ENCODE measurements at regions not wholly inside any gene's neighbourhood (a gene's known extent, or its start where the extent isn't known, plus 50 kb on each side); places are given as distances from the start of the nearest gene placed in this dataset.

- no peaks in the 10 kb centered on the region for H4K20me1 ChIP-seq (ENCODE audit: insufficient read depth, low read length)
- H3K27ac ChIP-seq (ENCODE audit: low read depth, low read length, poor library complexity, severe bottlenecking) = no peak overlapping the region
- no peaks in the 10 kb centered on the region for H3K36me3 ChIP-seq (ENCODE audit: insufficient read depth, low read length)
- H3K79me2 ChIP-seq (ENCODE audit: insufficient read depth, low read length) = no peaks in the 10 kb centered on the region
- no peaks in the 10 kb centered on the region for H3K9me2 ChIP-seq (ENCODE audit: low read depth, low read length)
- H3K9me3 ChIP-seq (ENCODE audit: low read length) = no peaks in the 10 kb centered on the region
- H2AFZ ChIP-seq (ENCODE audit: low read length) = no peak overlapping the region
- no peaks in the 10 kb centered on the region for H3F3A ChIP-seq (ENCODE audit: insufficient read depth, low read length)
- TF ChIP-seq EZH2 (IDR thresholded peaks at IDR 0.05; ENCODE audit: borderline replicate concordance, low read length) (no peak), CTCF (IDR thresholded peaks at IDR 0.05; ENCODE audit: low read length) (no peak)
- H3K9ac ChIP-seq (ENCODE audit: low read length) = no peak overlapping the region
- no peaks in the 10 kb centered on the region for H3K4me1 ChIP-seq (ENCODE audit: insufficient read depth, low read length, severe bottlenecking)
- no peaks in the 10 kb centered on the region for H3K27me3 ChIP-seq (ENCODE audit: insufficient read depth, low read length)
- H3K4me3 ChIP-seq (ENCODE audit: low read depth, low read length, poor library complexity, severe bottlenecking) = no peak overlapping the region
- H3K4me2 ChIP-seq (ENCODE audit: low read length) = no peak overlapping the region
Measured at GRCh38 chr12:74441872-74442271, 95.8 kb upstream of the ATXN7L3B start.

GRCh38 chr12:74446466-74446865 is 91.2 kb upstream of the ATXN7L3B start:
- Histone ChIP-seq H3K4me3 (ENCODE audit: low read depth, low read length, poor library complexity, severe bottlenecking) (no peak overlapping the region), H3K27ac (ENCODE audit: low read depth, low read length, poor library complexity, severe bottlenecking) (no peak overlapping the region), H3K9me3 (ENCODE audit: low read length) (no peaks in the 10 kb centered on the region), H3K9me2 (ENCODE audit: low read depth, low read length) (no peaks in the 10 kb centered on the region), H2AFZ (ENCODE audit: low read length) (no peak overlapping the region), H4K20me1 (ENCODE audit: insufficient read depth, low read length) (no peaks in the 10 kb centered on the region), H3K79me2 (ENCODE audit: insufficient read depth, low read length) (no peaks in the 10 kb centered on the region), H3K4me2 (ENCODE audit: low read length) (no peak overlapping the region), H3F3A (ENCODE audit: insufficient read depth, low read length) (no peaks in the 10 kb centered on the region), H3K9ac (ENCODE audit: low read length) (no peak overlapping the region), H3K4me1 (ENCODE audit: insufficient read depth, low read length, severe bottlenecking) (no peaks in the 10 kb centered on the region), H3K36me3 (ENCODE audit: insufficient read depth, low read length) (no peaks in the 10 kb centered on the region), H3K27me3 (ENCODE audit: insufficient read depth, low read length) (no peaks in the 10 kb centered on the region)
- no peak for TF ChIP-seq EZH2 (IDR thresholded peaks at IDR 0.05; ENCODE audit: borderline replicate concordance, low read length)
- TF ChIP-seq CTCF (IDR thresholded peaks at IDR 0.05; ENCODE audit: low read length) = no peak

- Histone ChIP-seq H3F3A (ENCODE audit: insufficient read depth, low read length) (no peaks in the 10 kb centered on the region), H3K9me2 (ENCODE audit: low read depth, low read length) (no peaks in the 10 kb centered on the region), H3K4me3 (ENCODE audit: low read depth, low read length, poor library complexity, severe bottlenecking) (no peak overlapping the region), H3K9ac (ENCODE audit: low read length) (no peak overlapping the region), H3K4me1 (ENCODE audit: insufficient read depth, low read length, severe bottlenecking) (no peaks in the 10 kb centered on the region), H3K4me2 (ENCODE audit: low read length) (no peak overlapping the region), H3K27ac (ENCODE audit: low read depth, low read length, poor library complexity, severe bottlenecking) (no peak overlapping the region), H4K20me1 (ENCODE audit: insufficient read depth, low read length) (no peaks in the 10 kb centered on the region), H2AFZ (ENCODE audit: low read length) (no peak overlapping the region), H3K27me3 (ENCODE audit: insufficient read depth, low read length) (no peaks in the 10 kb centered on the region), H3K9me3 (ENCODE audit: low read length) (no peaks in the 10 kb centered on the region), H3K36me3 (ENCODE audit: insufficient read depth, low read length) (no peaks in the 10 kb centered on the region), H3K79me2 (ENCODE audit: insufficient read depth, low read length) (no peaks in the 10 kb centered on the region)
- TF ChIP-seq EZH2 (IDR thresholded peaks at IDR 0.05; ENCODE audit: borderline replicate concordance, low read length) = no peak
Measured at GRCh38 chr12:74449872-74450271, 87.8 kb upstream of the ATXN7L3B start.

- Histone ChIP-seq H3K79me2 (ENCODE audit: insufficient read depth, low read length) (no peaks in the 10 kb centered on the region), H3K9me3 (ENCODE audit: low read length) (no peaks in the 10 kb centered on the region), H4K20me1 (ENCODE audit: insufficient read depth, low read length) (no peaks in the 10 kb centered on the region), H3K9me2 (ENCODE audit: low read depth, low read length) (no peaks in the 10 kb centered on the region), H3K27ac (ENCODE audit: low read depth, low read length, poor library complexity, severe bottlenecking) (no peak overlapping the region), H2AFZ (ENCODE audit: low read length) (no peak overlapping the region), H3K36me3 (ENCODE audit: insufficient read depth, low read length) (no peaks in the 10 kb centered on the region), H3K27me3 (ENCODE audit: insufficient read depth, low read length) (no peaks in the 10 kb centered on the region), H3K4me2 (ENCODE audit: low read length) (no peak overlapping the region), H3K4me1 (ENCODE audit: insufficient read depth, low read length, severe bottlenecking) (no peaks in the 10 kb centered on the region), H3F3A (ENCODE audit: insufficient read depth, low read length) (no peaks in the 10 kb centered on the region), H3K4me3 (ENCODE audit: low read depth, low read length, poor library complexity, severe bottlenecking) (no peak overlapping the region), H3K9ac (ENCODE audit: low read length) (no peak overlapping the region)
- TF ChIP-seq CTCF (IDR thresholded peaks at IDR 0.05; ENCODE audit: low read length) (no peak), EZH2 (IDR thresholded peaks at IDR 0.05; ENCODE audit: borderline replicate concordance, low read length) (no peak)
Measured at GRCh38 chr12:74454109-74454508, 83.5 kb upstream of the ATXN7L3B start.

Data from OCI-LY1 (cell line).